ENCODE measurements at regions not wholly inside any gene's neighbourhood (a gene's known extent, or its start where the extent isn't known, plus 50 kb on each side); places are given as distances from the start of the nearest gene placed in this dataset.

GRCh38 chr2:134185639-134186038 lies 68.2 kb upstream of the MGAT5 start:
- in situ Hi-C loops (cut with MboI; ENCODE audit: low pct_unique_long_range_greater_than_20kb in 2 of 9, low sequenced_read_pairs in 9 of 9, unreplicated experiment in 9 of 9): no loop called here
- Histone ChIP-seq H3K27ac (no peak overlapping the region), H3K4me1 (replicated peaks in 1 of 2) (no peaks in the 10 kb centered on the region), H3K4me3 (no peak overlapping the region)
- ATAC-seq (replicated peaks in 6 of 8): no peak
- 57 to 100% (median 98%) methylated on average over 1 to 4 of the region's 4 CpGs; no CpG with 5 or more reads in 1 of the 10 experiments for WGBS, 10 experiments

DNA sequence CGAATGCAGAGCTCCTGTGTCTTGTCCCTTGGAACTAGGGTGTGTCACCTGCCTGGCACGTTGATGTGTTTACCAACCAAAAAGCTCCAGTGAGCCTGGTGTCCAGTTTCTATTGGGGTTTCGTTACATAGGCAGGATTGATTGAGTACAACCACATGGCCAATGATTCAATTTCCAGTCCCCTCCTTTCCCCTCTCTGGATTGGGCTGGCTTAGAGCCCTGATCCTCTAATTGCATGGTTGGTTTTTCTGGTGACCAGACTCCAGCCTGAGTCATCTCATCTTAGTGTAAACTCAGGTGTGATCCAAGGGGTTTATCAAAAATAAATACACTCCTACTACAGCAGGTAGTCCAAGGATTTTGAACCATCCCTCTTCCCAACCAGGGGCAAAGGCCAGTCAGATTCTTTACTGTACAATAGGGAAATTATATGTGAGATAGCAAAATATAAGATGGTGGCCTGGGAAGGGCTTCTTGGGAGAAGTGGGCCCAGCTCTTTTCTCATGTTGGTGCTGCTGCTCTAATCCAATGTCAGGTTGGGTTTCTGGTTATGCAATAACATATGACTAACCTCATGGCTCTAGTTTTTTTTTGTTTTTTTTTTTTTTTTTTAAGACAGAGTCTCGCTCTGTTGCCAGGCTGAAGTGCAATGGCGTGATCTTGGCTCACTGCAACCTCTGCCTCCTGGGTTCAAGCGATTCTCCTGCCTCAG lies 64.7 kb upstream of the MGAT5 start:
- in situ Hi-C loops (cut with MboI; ENCODE audit: low pct_unique_long_range_greater_than_20kb in 2 of 9, low sequenced_read_pairs in 9 of 9, unreplicated experiment in 9 of 9): no loop called here
- no peak overlapping the region for H3K4me3 ChIP-seq
- WGBS, 10 experiments: 80 to 100% (median 94%) methylated on average over 1 to 5 of the region's 6 CpGs; no CpG with 5 or more reads in 3 of the 10 experiments
- no peak overlapping the region for H3K27ac ChIP-seq
- H3K4me1 ChIP-seq (replicated peaks in 1 of 2): peaks cover 8 to 9% of the 10 kb centered on the region in 2 donors
- ATAC-seq (replicated peaks in 6 of 8): peak in 2 of 8 experiments; percentile 35 to 43

DNA sequence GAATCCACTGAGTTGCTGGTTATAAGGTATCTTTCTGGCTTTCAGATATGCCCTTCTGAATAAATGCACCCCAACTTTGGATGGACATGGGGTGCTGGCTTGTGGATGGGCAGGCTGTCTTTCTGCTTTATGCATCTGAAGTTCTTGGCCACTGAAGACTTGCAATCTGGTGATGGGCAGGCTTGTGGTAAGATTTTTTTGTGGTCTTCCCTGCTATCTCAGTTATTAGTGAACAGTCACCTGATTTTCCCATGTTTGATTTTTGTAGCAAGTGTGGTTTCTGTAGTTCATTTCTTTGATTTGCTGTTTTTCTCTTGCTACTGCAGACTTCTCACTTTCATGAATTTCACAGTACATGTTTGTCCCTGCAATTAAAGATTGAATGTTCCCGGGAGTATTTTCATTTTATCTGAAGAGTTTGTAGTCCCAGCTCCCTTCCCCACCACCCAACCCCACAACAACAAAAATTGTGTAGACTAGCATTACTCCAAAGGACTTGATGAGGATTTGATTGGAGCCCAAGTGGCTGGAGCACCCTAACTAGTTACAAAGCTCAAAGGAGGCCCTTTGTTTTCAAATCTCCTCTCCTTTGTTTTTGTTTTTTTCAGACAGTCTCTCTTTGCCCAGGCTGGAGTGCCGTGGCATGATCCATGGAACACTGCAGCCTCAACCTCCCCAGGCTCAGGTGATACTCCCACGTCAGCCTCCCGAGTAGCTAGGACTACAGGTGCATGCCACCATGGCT lies 63.6 kb upstream of the MGAT5 start:
- WGBS, 10 experiments: 57 to 100% (median 100%) methylated on average over 1 to 3 of the region's 4 CpGs; no CpG with 5 or more reads in 1 of the 10 experiments
- no peak for ATAC-seq (replicated peaks in 6 of 8)
- Histone ChIP-seq H3K27ac (no peak overlapping the region), H3K4me1 (replicated peaks in 1 of 2) (peaks cover 8 to 15% of the 10 kb centered on the region in 2 donors), H3K4me3 (no peak overlapping the region)
- in situ Hi-C loops (cut with MboI; ENCODE audit: low pct_unique_long_range_greater_than_20kb in 2 of 9, low sequenced_read_pairs in 9 of 9, unreplicated experiment in 9 of 9): no loop called here

DNA sequence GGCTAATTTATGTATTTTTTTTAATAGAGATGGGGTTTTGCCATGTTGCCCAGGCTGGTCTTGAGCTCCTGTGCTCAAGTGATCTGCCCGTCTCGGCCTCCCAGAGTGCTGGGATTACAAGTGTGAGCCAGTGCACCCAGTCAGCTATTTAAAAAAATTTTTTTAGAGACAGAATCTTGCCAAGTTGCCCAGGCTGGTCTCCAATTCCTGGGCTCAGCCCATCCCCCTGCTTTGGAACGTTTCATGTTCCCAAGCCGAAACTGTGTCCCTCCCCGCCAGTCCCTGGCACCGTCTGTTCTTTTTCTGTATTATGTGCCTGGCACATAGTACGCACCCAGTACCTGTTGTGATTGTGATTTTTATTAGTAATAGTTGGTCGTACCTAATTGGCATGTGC lies 63.1 kb upstream of the MGAT5 start:
- Histone ChIP-seq H3K4me1 (replicated peaks in 1 of 2) (peaks cover 8 to 15% of the 10 kb centered on the region in 2 donors), H3K4me3 (no peak overlapping the region), H3K27ac (no peak overlapping the region)
- ATAC-seq (replicated peaks in 6 of 8): no peak
- in situ Hi-C loops (cut with MboI; ENCODE audit: low pct_unique_long_range_greater_than_20kb in 2 of 9, low sequenced_read_pairs in 9 of 9, unreplicated experiment in 9 of 9): no loop called here
- WGBS, 10 experiments: 60 to 100% (median 97%) methylated on average over 1 to 8 of the region's 8 CpGs; no CpG with 5 or more reads in 3 of the 10 experiments

GRCh38 chr2:134191835-134192234 lies 62.0 kb upstream of the MGAT5 start:
- in situ Hi-C loops (cut with MboI; ENCODE audit: low pct_unique_long_range_greater_than_20kb in 2 of 9, low sequenced_read_pairs in 9 of 9, unreplicated experiment in 9 of 9): no loop called here
- peaks cover 8 to 15% of the 10 kb centered on the region in 2 donors for H3K4me1 ChIP-seq (replicated peaks in 1 of 2)
- H3K27ac ChIP-seq: no peak overlapping the region
- 94 to 100% (median 96%) methylated on average over 2 to 22 of the region's 36 CpGs; no CpG with 5 or more reads in 2 of the 10 experiments for WGBS, 10 experiments
- no peak overlapping the region for H3K4me3 ChIP-seq
- no peak for ATAC-seq (replicated peaks in 6 of 8)

GRCh38 chr2:134193006-134193405 lies 60.9 kb upstream of the MGAT5 start:
- in situ Hi-C loops (cut with MboI; ENCODE audit: low pct_unique_long_range_greater_than_20kb in 2 of 9, low sequenced_read_pairs in 9 of 9, unreplicated experiment in 9 of 9): no loop called here
- WGBS, 10 experiments: 13 to 100% (median 95%) methylated on average over 1 of the region's 1 CpG; no CpG with 5 or more reads in 2 of the 10 experiments

DNA sequence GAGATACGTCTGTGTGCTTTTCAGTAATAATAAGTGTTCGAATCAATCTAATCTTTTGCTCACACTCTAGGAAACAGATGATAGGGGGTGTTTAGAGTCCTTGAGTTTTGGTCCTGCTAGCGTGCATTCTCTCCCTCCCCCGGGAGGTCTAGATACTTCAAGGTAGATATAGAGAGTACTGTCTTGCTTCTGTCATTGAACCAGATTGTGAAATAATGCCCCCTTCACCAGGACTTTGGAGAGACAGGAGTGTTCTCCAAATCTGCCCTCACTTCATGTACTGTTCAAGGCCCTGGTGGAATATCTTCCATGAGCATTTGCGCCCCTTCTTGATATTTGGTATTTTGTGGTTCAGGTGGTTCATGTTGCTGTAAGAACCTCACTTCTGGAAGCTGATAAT lies 59.4 kb upstream of the MGAT5 start:
- no peak for ATAC-seq (replicated peaks in 6 of 8)
- WGBS, 10 experiments: 80 to 100% (median 94%) methylated on average over 1 to 5 of the region's 5 CpGs
- Histone ChIP-seq H3K27ac (no peak overlapping the region), H3K4me3 (no peak overlapping the region), H3K4me1 (replicated peaks in 1 of 2) (peaks cover 8 to 15% of the 10 kb centered on the region in 2 donors)
- in situ Hi-C loops (cut with MboI; ENCODE audit: low pct_unique_long_range_greater_than_20kb in 2 of 9, low sequenced_read_pairs in 9 of 9, unreplicated experiment in 9 of 9): no loop called here

More at GRCh38 chr2:134193006-134193405, 60.9 kb upstream of the MGAT5 start:
- ATAC-seq (replicated peaks in 6 of 8): peak in 5 of 8 experiments; percentile 25 to 76 (median 49)
- no peak overlapping the region for H3K4me3 ChIP-seq
- peaks cover 8 to 15% of the 10 kb centered on the region in 2 donors for H3K4me1 ChIP-seq (replicated peaks in 1 of 2)
- no peak overlapping the region for H3K27ac ChIP-seq

DNA sequence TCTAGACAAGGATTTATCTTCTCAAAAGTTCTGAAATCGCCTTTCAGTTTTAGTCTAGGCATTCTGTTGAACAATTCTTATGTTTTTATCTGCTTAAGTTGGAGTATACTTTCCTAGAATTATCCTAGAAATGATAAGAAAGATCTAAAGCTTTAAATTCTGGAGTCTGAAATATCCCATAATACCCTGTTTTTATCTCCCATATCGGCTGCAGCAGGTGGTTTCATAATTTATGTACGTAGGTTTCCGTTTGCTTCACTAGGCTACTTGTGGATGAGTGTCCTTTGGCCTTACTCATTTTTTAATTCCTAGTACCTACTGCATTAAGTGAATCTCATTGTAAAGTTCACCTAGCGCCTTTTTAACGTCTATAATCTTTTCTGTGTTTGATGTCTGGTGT lies 58.5 kb upstream of the MGAT5 start:
- Histone ChIP-seq H3K27ac (no peak overlapping the region), H3K4me3 (no peak overlapping the region), H3K4me1 (replicated peaks in 1 of 2) (peaks cover 8 to 15% of the 10 kb centered on the region in 2 donors)
- ATAC-seq (replicated peaks in 6 of 8): no peak
- 71 to 97% (median 90%) methylated on average over 3 to 6 of the region's 6 CpGs for WGBS, 10 experiments
- in situ Hi-C loops (cut with MboI; ENCODE audit: low pct_unique_long_range_greater_than_20kb in 2 of 9, low sequenced_read_pairs in 9 of 9, unreplicated experiment in 9 of 9): no loop called here

GRCh38 chr2:134197445-134197844 lies 56.4 kb upstream of the MGAT5 start:
- H3K27ac ChIP-seq: no peak overlapping the region

GRCh38 chr2:134198006-134198634 lies 55.8 kb upstream of the MGAT5 start:
- peaks cover 21 to 34% of the 10 kb centered on the region in 2 donors for H3K4me1 ChIP-seq (replicated peaks in 1 of 2)
- H3K27ac ChIP-seq: no peak overlapping the region
- in situ Hi-C loops (cut with MboI; ENCODE audit: low pct_unique_long_range_greater_than_20kb in 2 of 9, low sequenced_read_pairs in 9 of 9, unreplicated experiment in 9 of 9): no loop called here
- H3K4me3 ChIP-seq: no peak overlapping the region
- no peak for ATAC-seq (replicated peaks in 6 of 8)
- 80 to 100% (median 83%) methylated on average over 1 of the region's 1 CpG; no CpG with 5 or more reads in 7 of the 10 experiments for WGBS, 10 experiments

More at GRCh38 chr2:134197445-134197844, 56.4 kb upstream of the MGAT5 start:
- peaks cover 20 to 32% of the 10 kb centered on the region in 2 donors for H3K4me1 ChIP-seq (replicated peaks in 1 of 2)
- in situ Hi-C loops (cut with MboI; ENCODE audit: low pct_unique_long_range_greater_than_20kb in 2 of 9, low sequenced_read_pairs in 9 of 9, unreplicated experiment in 9 of 9): no loop called here
- ATAC-seq (replicated peaks in 6 of 8): no peak
- WGBS, 10 experiments: 63 to 100% (median 83%) methylated on average over 1 to 3 of the region's 3 CpGs; no CpG with 5 or more reads in 1 of the 10 experiments
- H3K4me3 ChIP-seq: no peak overlapping the region

DNA sequence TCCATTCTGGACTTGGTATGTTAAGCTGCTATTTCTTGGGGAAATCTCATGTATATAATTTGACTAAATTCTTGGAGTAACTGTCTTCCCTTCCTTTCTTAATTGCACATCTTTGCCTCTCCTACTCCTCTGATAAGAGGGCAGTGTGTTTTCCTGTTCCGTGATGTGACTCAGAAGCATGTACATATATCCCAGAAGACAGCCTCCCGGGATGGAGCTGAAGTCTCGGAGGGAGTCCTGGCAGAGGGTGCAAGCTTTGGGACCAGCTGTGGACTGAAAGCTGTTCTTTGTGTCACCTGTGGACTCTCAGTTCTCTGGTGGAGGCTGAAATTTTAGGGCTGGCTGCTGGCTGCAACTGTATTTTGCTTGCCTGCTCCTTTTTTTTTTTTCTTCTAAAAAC lies 54.7 kb upstream of the MGAT5 start:
- in situ Hi-C loops (cut with MboI; ENCODE audit: low pct_unique_long_range_greater_than_20kb in 2 of 9, low sequenced_read_pairs in 9 of 9, unreplicated experiment in 9 of 9): no loop called here
- H3K4me3 ChIP-seq: no peak overlapping the region
- H3K4me1 ChIP-seq (replicated peaks in 1 of 2): peaks cover 14 to 25% of the 10 kb centered on the region in 2 donors
- ATAC-seq (replicated peaks in 6 of 8): peak in 1 of 8 experiments; percentile 43
- 54 to 100% (median 93%) methylated on average over 1 to 3 of the region's 3 CpGs; no CpG with 5 or more reads in 3 of the 10 experiments for WGBS, 10 experiments
- H3K27ac ChIP-seq: no peak overlapping the region

DNA sequence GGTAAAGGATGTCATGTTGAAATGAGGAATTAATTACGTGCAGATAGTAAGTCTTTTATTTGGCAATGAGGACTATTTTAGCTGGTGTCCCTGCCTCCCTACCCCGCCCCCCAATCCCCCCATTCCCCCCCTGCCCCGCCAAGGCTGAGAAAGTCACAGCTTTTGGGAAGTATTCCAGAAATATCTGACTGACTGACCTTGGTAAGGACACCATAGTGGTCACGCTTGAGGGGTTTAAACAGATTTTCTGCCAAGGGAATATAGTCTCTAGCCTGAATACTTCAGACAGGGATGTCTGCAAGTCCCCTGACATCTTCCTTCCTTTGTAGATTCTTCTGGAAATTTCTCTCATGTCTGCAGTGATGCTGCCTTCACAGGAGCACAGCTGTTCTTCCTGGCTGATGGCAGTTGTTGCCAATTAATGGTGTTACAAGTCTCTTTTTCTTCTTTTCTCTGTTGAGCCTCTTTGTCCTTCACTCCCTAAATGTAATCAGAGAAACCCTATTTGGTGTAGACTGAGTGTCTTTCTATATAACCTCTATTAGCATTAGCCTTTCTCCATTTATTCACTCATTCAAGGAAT lies 53.7 kb upstream of the MGAT5 start:
- Histone ChIP-seq H3K4me1 (replicated peaks in 1 of 2) (peaks cover 14 to 19% of the 10 kb centered on the region in 2 donors), H3K27ac (no peak overlapping the region), H3K4me3 (no peak overlapping the region)
- 72 to 100% (median 88%) methylated on average over 1 to 4 of the region's 4 CpGs; no CpG with 5 or more reads in 3 of the 10 experiments for WGBS, 10 experiments
- no peak for ATAC-seq (replicated peaks in 6 of 8)
- in situ Hi-C loops (cut with MboI; ENCODE audit: low pct_unique_long_range_greater_than_20kb in 2 of 9, low sequenced_read_pairs in 9 of 9, unreplicated experiment in 9 of 9): loop anchor here in 2 of 9 experiments (25.0 kb wide), 2 partner anchors 88 to 313 kb away; no protein-coding TSS in a partner anchor

All from motor neuron (in vitro differentiated cells).